GM19324 (cell line): ENCODE measurements at regions not wholly inside any gene's neighbourhood (a gene's known extent, or its start where the extent isn't known, plus 50 kb on each side); places are given as distances from the start of the nearest gene placed in this dataset.

Experiments
- ATAC-seq: cut with Tn5 transposase; IDR thresholded peaks from one replicate; pipeline ENCODE4 v1.9.1; 2021; ENCODE audit warnings: mild to moderate bottlenecking, moderate library complexity; ENCODE audit not compliant: unreplicated experiment, low FRiP score

- ATAC-seq = no peak
These were observed 64.8 kb downstream of the PTHLH start for GRCh38 chr12:27907766-27908165.

GRCh38 chr12:27906658-27907473 lies 65.7 kb downstream of the PTHLH start:
- ATAC-seq = no peak

- ATAC-seq = no peak
These were observed 66.4 kb downstream of the PTHLH start for GRCh38 chr12:27906127-27906500.

GRCh38 chr12:27905285-27906126 lies 67.0 kb downstream of the PTHLH start:
- no peak for ATAC-seq

- no peak for ATAC-seq
These were observed 69.9 kb downstream of the PTHLH start for GRCh38 chr12:27902651-27903050.

GRCh38 chr12:27901959-27902358 lies 70.6 kb downstream of the PTHLH start:
- ATAC-seq = no peak

- no peak for ATAC-seq
These were observed 71.3 kb downstream of the PTHLH start for GRCh38 chr12:27900920-27901879.

GRCh38 chr12:27899151-27899661 lies 73.3 kb downstream of the PTHLH start:
- ATAC-seq = no peak

- no peak for ATAC-seq
These were observed 74.5 kb downstream of the PTHLH start for GRCh38 chr12:27898022-27898421.

GRCh38 chr12:27896419-27896990 lies 76.0 kb downstream of the PTHLH start:
- ATAC-seq = no peak

GRCh38 chr12:27894309-27894708 lies 78.2 kb downstream of the PTHLH start:
- no peak for ATAC-seq

- no peak for ATAC-seq
These were observed 92.8 kb downstream of the PTHLH start for GRCh38 chr12:27879708-27880107.

GRCh38 chr12:27875677-27876076 lies 95.6 kb upstream of the MANSC4 start:
- no peak for ATAC-seq

GRCh38 chr12:27873010-27873409 lies 93.0 kb upstream of the MANSC4 start:
- ATAC-seq = no peak

- no peak for ATAC-seq
These were observed 91.9 kb upstream of the MANSC4 start for GRCh38 chr12:27871946-27872345.

GRCh38 chr12:27870939-27871338 lies 90.9 kb upstream of the MANSC4 start:
- ATAC-seq = no peak

GRCh38 chr12:27869567-27869966 lies 89.5 kb upstream of the MANSC4 start:
- ATAC-seq = no peak

GRCh38 chr12:27868139-27868538 lies 88.1 kb upstream of the MANSC4 start:
- ATAC-seq = no peak

- ATAC-seq = no peak
These were observed 86.5 kb upstream of the MANSC4 start for GRCh38 chr12:27866373-27867101.
